ENCODE measurements at regions not wholly inside any gene's neighbourhood (a gene's known extent, or its start where the extent isn't known, plus 50 kb on each side); places are given as distances from the start of the nearest gene placed in this dataset.

DNA sequence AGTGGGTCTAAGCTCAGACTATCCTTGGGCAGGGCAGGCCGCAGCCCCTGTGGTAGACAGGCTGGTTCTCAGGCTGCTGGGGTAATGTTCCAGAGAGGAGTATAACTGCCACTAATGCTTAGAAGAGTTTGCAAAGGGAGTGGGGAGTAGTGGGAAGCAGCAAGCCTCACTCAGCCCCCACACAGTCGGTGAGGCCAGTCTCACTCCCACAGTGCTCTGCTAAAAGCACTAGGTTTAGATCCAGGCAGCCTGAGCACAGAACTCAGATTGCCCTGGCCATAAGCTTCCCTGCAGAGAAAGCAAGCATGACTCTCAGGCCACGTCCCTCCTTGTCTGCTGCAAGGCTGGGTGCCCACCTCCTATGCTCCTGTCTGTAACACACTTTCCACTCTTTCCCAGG, 69.4 kb upstream of the HCN1 start (continued):
- TF ChIP-seq, protein P1, sequence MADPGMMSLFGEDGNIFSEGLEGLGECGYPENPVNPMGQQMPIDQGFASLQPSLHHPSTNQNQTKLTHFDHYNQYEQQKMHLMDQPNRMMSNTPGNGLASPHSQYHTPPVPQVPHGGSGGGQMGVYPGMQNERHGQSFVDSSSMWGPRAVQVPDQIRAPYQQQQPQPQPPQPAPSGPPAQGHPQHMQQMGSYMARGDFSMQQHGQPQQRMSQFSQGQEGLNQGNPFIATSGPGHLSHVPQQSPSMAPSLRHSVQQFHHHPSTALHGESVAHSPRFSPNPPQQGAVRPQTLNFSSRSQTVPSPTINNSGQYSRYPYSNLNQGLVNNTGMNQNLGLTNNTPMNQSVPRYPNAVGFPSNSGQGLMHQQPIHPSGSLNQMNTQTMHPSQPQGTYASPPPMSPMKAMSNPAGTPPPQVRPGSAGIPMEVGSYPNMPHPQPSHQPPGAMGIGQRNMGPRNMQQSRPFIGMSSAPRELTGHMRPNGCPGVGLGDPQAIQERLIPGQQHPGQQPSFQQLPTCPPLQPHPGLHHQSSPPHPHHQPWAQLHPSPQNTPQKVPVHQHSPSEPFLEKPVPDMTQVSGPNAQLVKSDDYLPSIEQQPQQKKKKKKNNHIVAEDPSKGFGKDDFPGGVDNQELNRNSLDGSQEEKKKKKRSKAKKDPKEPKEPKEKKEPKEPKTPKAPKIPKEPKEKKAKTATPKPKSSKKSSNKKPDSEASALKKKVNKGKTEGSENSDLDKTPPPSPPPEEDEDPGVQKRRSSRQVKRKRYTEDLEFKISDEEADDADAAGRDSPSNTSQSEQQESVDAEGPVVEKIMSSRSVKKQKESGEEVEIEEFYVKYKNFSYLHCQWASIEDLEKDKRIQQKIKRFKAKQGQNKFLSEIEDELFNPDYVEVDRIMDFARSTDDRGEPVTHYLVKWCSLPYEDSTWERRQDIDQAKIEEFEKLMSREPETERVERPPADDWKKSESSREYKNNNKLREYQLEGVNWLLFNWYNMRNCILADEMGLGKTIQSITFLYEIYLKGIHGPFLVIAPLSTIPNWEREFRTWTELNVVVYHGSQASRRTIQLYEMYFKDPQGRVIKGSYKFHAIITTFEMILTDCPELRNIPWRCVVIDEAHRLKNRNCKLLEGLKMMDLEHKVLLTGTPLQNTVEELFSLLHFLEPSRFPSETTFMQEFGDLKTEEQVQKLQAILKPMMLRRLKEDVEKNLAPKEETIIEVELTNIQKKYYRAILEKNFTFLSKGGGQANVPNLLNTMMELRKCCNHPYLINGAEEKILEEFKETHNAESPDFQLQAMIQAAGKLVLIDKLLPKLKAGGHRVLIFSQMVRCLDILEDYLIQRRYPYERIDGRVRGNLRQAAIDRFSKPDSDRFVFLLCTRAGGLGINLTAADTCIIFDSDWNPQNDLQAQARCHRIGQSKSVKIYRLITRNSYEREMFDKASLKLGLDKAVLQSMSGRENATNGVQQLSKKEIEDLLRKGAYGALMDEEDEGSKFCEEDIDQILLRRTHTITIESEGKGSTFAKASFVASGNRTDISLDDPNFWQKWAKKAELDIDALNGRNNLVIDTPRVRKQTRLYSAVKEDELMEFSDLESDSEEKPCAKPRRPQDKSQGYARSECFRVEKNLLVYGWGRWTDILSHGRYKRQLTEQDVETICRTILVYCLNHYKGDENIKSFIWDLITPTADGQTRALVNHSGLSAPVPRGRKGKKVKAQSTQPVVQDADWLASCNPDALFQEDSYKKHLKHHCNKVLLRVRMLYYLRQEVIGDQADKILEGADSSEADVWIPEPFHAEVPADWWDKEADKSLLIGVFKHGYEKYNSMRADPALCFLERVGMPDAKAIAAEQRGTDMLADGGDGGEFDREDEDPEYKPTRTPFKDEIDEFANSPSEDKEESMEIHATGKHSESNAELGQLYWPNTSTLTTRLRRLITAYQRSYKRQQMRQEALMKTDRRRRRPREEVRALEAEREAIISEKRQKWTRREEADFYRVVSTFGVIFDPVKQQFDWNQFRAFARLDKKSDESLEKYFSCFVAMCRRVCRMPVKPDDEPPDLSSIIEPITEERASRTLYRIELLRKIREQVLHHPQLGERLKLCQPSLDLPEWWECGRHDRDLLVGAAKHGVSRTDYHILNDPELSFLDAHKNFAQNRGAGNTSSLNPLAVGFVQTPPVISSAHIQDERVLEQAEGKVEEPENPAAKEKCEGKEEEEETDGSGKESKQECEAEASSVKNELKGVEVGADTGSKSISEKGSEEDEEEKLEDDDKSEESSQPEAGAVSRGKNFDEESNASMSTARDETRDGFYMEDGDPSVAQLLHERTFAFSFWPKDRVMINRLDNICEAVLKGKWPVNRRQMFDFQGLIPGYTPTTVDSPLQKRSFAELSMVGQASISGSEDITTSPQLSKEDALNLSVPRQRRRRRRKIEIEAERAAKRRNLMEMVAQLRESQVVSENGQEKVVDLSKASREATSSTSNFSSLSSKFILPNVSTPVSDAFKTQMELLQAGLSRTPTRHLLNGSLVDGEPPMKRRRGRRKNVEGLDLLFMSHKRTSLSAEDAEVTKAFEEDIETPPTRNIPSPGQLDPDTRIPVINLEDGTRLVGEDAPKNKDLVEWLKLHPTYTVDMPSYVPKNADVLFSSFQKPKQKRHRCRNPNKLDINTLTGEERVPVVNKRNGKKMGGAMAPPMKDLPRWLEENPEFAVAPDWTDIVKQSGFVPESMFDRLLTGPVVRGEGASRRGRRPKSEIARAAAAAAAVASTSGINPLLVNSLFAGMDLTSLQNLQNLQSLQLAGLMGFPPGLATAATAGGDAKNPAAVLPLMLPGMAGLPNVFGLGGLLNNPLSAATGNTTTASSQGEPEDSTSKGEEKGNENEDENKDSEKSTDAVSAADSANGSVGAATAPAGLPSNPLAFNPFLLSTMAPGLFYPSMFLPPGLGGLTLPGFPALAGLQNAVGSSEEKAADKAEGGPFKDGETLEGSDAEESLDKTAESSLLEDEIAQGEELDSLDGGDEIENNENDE (IDR thresholded peaks at IDR 0.05; ENCODE audit: insufficient replicate concordance, low read length): no peak
